ENCODE measurements at regions not wholly inside any gene's neighbourhood (a gene's known extent, or its start where the extent isn't known, plus 50 kb on each side); places are given as distances from the start of the nearest gene placed in this dataset.

DNA sequence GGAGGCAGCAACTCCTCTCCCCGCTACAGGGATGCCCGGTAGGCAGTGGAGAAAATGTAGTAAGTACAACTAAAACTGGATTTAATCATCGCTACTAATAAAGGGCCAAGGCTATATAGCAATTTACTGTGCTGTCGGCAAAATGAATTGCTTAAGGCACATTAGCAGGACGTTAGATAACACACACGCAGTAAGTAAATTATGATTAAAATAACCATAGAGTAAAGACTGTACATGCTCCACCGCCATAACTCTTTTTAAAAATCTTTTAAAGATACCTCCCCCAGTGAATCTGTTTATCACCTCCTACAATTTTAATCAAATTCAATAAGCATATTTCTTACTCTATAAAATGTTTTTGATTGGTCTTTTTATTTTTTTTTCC lies 371.4 kb upstream of the MGMT start:
- TF ChIP-seq, protein P1, sequence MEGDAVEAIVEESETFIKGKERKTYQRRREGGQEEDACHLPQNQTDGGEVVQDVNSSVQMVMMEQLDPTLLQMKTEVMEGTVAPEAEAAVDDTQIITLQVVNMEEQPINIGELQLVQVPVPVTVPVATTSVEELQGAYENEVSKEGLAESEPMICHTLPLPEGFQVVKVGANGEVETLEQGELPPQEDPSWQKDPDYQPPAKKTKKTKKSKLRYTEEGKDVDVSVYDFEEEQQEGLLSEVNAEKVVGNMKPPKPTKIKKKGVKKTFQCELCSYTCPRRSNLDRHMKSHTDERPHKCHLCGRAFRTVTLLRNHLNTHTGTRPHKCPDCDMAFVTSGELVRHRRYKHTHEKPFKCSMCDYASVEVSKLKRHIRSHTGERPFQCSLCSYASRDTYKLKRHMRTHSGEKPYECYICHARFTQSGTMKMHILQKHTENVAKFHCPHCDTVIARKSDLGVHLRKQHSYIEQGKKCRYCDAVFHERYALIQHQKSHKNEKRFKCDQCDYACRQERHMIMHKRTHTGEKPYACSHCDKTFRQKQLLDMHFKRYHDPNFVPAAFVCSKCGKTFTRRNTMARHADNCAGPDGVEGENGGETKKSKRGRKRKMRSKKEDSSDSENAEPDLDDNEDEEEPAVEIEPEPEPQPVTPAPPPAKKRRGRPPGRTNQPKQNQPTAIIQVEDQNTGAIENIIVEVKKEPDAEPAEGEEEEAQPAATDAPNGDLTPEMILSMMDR (IDR thresholded peaks at IDR 0.05), result no peak
- TF ChIP-seq POLR2A (IDR thresholded peaks at IDR 0.05), result no peak
- TF ChIP-seq POLR2AphosphoS5 (IDR thresholded peaks at IDR 0.05), result no peak

All from sigmoid colon (tissue), 4 donors.